Neural cell (in vitro differentiated cells): ENCODE measurements at regions not wholly inside any gene's neighbourhood (a gene's known extent, or its start where the extent isn't known, plus 50 kb on each side); places are given as distances from the start of the nearest gene placed in this dataset.

ENCODE experiments used
- H2AFZ ChIP-seq: fragments of 200-600, 300-800 bp; sonication (generic), shearing (Covaris generic); 2 replicates; pipeline ENCODE4 v1.6.0; 2014; ENCODE audit warnings: low read depth, mild to moderate bottlenecking, antibody characterized with exemption, low read length, moderate library complexity
- H3F3A ChIP-seq: fragments of 200-600 bp; shearing (Covaris generic); 2 replicates; pipeline ENCODE4 v1.6.1; 2016; ENCODE audit warnings: mild to moderate bottlenecking, moderate library complexity, mixed read lengths, antibody characterized with exemption, low read length; ENCODE audit not compliant: insufficient read depth, poor library complexity, severe bottlenecking
- H3K27ac ChIP-seq: fragments of 200-600, 300-800 bp; sonication (generic), shearing (Covaris generic); 2 replicates; pipeline ENCODE4 v1.5.1; 2014; ENCODE audit warnings: mild to moderate bottlenecking, low read length, moderate library complexity
- H3K27me3 ChIP-seq: fragments of 300-800, 200-600 bp; sonication (generic), shearing (Covaris generic); 2 replicates; pipeline ENCODE4 v1.6.0; 2014; ENCODE audit warnings: mild to moderate bottlenecking, low read depth, low read length, moderate library complexity; ENCODE audit not compliant: insufficient read depth
- H3K36me3 ChIP-seq: fragments of 300-800, 200-600 bp; sonication (generic), shearing (Covaris generic); 2 replicates; pipeline ENCODE4 v1.5.1; 2014; ENCODE audit warnings: mild to moderate bottlenecking, antibody characterized with exemption, low read length, moderate library complexity; ENCODE audit not compliant: insufficient read depth
- H3K4me2 ChIP-seq: fragments of 300-800, 200-600 bp; sonication (generic), shearing (Covaris generic); 2 replicates; pipeline ENCODE4 v1.6.0; 2014; ENCODE audit warnings: mild to moderate bottlenecking, low read length
- H3K4me3 ChIP-seq: fragments of 300-800, 200-600 bp; sonication (generic), shearing (Covaris generic); 2 replicates; pipeline ENCODE4 v1.5.1; 2014; ENCODE audit warnings: mild to moderate bottlenecking, low read length, moderate library complexity
- H3K79me2 ChIP-seq: fragments of 200-600 bp; shearing (Covaris generic); replicated peaks from 2 replicates; pipeline ENCODE4 v1.6.0; 2014; ENCODE audit warnings: mild to moderate bottlenecking, low read length, moderate library complexity; ENCODE audit not compliant: insufficient read depth
- H3K9ac ChIP-seq: fragments of 300-800, 200-600 bp; sonication (generic), shearing (Covaris generic); 2 replicates; pipeline ENCODE4 v1.6.1; 2016; ENCODE audit warnings: mild to moderate bottlenecking, low read length, mixed read lengths
- H3K9me2 ChIP-seq: fragments of 200-600 bp; shearing (Covaris generic); 2 replicates; pipeline ENCODE4 v1.6.1; 2016; ENCODE audit warnings: mild to moderate bottlenecking, low read length, mixed read lengths; ENCODE audit not compliant: insufficient read depth
- H3K9me3 ChIP-seq: fragments of 200-600, 300-800 bp; sonication (generic), shearing (Covaris generic); 2 replicates; pipeline ENCODE4 v1.6.1; 2016; ENCODE audit warnings: mild to moderate bottlenecking, mixed run types, low read length, moderate library complexity, mixed read lengths
- H4K20me1 ChIP-seq: fragments of 200-600 bp; shearing (Covaris generic); 2 replicates; pipeline ENCODE4 v1.6.1; 2016; ENCODE audit warnings: mild to moderate bottlenecking, mixed run types; ENCODE audit not compliant: insufficient read depth
- EP300 ChIP-seq: fragments of 450-650 bp; conservative IDR thresholded peaks from 2 replicates; pipeline ENCODE4 v1.6.1; 2014; ENCODE audit warnings: antibody characterized with exemption, mild to moderate bottlenecking, moderate library complexity; ENCODE audit not compliant: poor library complexity, severe bottlenecking
- EZH2 ChIP-seq: fragments of 200-600, 300-800 bp; shearing (Covaris generic), sonication (generic); IDR thresholded peaks from 2 replicates; pipeline ENCODE4 v1.6.1; 2014; ENCODE audit warnings: antibody characterized with exemption, low read length, borderline replicate concordance, mild to moderate bottlenecking; ENCODE audit not compliant: insufficient read depth, poor library complexity, severe bottlenecking
- MXI1 ChIP-seq: fragments of 450-650 bp; conservative IDR thresholded peaks from 2 replicates; pipeline ENCODE4 v1.6.1; 2014; ENCODE audit warnings: antibody characterized with exemption, mild to moderate bottlenecking; ENCODE audit not compliant: poor library complexity, severe bottlenecking
- POLR2AphosphoS5 ChIP-seq: IDR thresholded peaks from 2 replicates; pipeline ENCODE4 v1.6.1; 2012
- RAD21 ChIP-seq: fragments of 450-650 bp; conservative IDR thresholded peaks from 2 replicates; pipeline ENCODE4 v1.6.1; 2014; ENCODE audit warnings: antibody characterized with exemption, mild to moderate bottlenecking, moderate library complexity
- SMC3 ChIP-seq: fragments of 450-650 bp; conservative IDR thresholded peaks from 2 replicates; pipeline ENCODE4 v1.6.1; 2014; ENCODE audit warnings: antibody characterized with exemption, mild to moderate bottlenecking, moderate library complexity; ENCODE audit not compliant: poor library complexity
- TAF1 ChIP-seq: IDR thresholded peaks from 2 replicates; pipeline ENCODE4 v1.6.1; 2012; ENCODE audit warnings: low read depth
- TF ChIP-seq, protein P1 (sequence below): IDR thresholded peaks from 2 replicates; pipeline ENCODE4 v1.6.1; 2012; ENCODE audit warnings: borderline replicate concordance
- TF ChIP-seq, protein P2 (sequence below): fragments of 450-650 bp; IDR thresholded peaks from 2 replicates; pipeline ENCODE4 v1.5.1; 2014; ENCODE audit warnings: antibody characterized with exemption, mild to moderate bottlenecking, moderate library complexity; ENCODE audit not compliant: poor library complexity, severe bottlenecking

DNA sequence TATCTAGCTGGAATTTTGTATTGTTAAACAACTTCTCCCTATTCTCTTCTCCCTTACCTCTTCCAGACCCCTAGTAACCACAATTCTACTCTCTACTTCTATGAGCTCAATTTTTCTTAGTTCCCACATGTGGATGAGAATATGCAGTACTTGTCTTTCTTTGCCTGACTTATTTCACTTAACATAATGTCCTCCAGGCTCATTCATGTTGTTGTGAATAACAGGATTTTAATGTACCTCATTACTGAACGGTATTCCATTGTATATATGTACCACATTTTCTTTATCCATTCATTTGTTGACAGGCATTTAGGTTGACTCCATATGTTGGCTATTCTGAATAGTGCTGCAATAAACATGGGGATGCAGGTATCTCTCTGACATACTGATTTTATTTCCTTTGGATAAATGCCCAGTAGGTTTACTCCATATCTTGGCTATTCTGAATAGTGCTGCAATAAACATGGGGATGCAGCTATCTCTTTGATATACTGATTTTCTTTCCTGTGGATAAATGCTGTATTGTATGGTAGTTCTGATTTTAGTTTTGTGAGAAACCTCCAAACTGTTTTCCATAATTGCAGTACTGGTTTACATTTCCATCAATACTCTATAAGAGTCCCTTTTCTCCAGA lies 116.0 kb upstream of the INHBA start:
- no peaks in the 10 kb centered on the region for H3K79me2 ChIP-seq
- H3K9me2 ChIP-seq = no peaks in the 10 kb centered on the region
- no peak overlapping the region for H3K4me2 ChIP-seq
- no peaks in the 10 kb centered on the region for H3K36me3 ChIP-seq
- no peak overlapping the region for H3K9ac ChIP-seq
- no peaks in the 10 kb centered on the region for H3K9me3 ChIP-seq
- no peak overlapping the region for H3K4me3 ChIP-seq
- no peaks in the 10 kb centered on the region for H3F3A ChIP-seq
- H2AFZ ChIP-seq = no peak overlapping the region
- TF ChIP-seq, protein P1, sequence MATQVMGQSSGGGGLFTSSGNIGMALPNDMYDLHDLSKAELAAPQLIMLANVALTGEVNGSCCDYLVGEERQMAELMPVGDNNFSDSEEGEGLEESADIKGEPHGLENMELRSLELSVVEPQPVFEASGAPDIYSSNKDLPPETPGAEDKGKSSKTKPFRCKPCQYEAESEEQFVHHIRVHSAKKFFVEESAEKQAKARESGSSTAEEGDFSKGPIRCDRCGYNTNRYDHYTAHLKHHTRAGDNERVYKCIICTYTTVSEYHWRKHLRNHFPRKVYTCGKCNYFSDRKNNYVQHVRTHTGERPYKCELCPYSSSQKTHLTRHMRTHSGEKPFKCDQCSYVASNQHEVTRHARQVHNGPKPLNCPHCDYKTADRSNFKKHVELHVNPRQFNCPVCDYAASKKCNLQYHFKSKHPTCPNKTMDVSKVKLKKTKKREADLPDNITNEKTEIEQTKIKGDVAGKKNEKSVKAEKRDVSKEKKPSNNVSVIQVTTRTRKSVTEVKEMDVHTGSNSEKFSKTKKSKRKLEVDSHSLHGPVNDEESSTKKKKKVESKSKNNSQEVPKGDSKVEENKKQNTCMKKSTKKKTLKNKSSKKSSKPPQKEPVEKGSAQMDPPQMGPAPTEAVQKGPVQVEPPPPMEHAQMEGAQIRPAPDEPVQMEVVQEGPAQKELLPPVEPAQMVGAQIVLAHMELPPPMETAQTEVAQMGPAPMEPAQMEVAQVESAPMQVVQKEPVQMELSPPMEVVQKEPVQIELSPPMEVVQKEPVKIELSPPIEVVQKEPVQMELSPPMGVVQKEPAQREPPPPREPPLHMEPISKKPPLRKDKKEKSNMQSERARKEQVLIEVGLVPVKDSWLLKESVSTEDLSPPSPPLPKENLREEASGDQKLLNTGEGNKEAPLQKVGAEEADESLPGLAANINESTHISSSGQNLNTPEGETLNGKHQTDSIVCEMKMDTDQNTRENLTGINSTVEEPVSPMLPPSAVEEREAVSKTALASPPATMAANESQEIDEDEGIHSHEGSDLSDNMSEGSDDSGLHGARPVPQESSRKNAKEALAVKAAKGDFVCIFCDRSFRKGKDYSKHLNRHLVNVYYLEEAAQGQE = no peak
- no peak for TF ChIP-seq SMC3
- TF ChIP-seq, protein P2, sequence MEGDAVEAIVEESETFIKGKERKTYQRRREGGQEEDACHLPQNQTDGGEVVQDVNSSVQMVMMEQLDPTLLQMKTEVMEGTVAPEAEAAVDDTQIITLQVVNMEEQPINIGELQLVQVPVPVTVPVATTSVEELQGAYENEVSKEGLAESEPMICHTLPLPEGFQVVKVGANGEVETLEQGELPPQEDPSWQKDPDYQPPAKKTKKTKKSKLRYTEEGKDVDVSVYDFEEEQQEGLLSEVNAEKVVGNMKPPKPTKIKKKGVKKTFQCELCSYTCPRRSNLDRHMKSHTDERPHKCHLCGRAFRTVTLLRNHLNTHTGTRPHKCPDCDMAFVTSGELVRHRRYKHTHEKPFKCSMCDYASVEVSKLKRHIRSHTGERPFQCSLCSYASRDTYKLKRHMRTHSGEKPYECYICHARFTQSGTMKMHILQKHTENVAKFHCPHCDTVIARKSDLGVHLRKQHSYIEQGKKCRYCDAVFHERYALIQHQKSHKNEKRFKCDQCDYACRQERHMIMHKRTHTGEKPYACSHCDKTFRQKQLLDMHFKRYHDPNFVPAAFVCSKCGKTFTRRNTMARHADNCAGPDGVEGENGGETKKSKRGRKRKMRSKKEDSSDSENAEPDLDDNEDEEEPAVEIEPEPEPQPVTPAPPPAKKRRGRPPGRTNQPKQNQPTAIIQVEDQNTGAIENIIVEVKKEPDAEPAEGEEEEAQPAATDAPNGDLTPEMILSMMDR = no peak
- TF ChIP-seq EZH2 = no peak
- no peak for TF ChIP-seq EP300
- no peak for TF ChIP-seq MXI1
- no peak for TF ChIP-seq TAF1
- no peak overlapping the region for H3K27ac ChIP-seq
- H3K27me3 ChIP-seq = no peaks in the 10 kb centered on the region
- no peaks in the 10 kb centered on the region for H4K20me1 ChIP-seq

DNA sequence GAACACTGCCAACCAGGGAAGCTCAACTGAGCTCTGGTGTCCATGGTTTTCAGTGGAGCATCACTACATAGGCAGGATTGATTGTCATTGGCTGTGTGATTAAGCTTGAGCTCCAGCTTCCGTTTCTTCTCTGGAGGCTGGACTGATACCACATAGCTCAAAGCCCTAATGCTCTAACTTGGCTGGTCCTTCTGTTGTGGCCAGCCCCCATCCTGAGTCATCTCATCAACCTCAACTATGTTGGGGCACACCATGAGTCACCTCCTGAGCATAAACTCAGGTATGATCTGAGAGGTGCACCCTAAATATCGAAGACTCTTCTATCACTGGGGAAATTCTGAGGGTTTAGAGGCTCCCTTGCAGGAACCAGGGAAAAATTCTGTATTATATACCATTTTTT lies 114.5 kb upstream of the INHBA start:
- Histone ChIP-seq H3K9me2 (no peaks in the 10 kb centered on the region), H3K27ac (no peak overlapping the region), H3K27me3 (no peaks in the 10 kb centered on the region), H3K4me2 (no peak overlapping the region), H3K36me3 (no peaks in the 10 kb centered on the region), H2AFZ (no peak overlapping the region), H3K9ac (no peak overlapping the region), H3F3A (no peaks in the 10 kb centered on the region), H3K9me3 (no peaks in the 10 kb centered on the region), H3K79me2 (no peaks in the 10 kb centered on the region), H3K4me3 (no peak overlapping the region), H4K20me1 (no peaks in the 10 kb centered on the region)
- TF ChIP-seq TAF1 (no peak), EP300 (no peak), POLR2AphosphoS5 (no peak), SMC3 (no peak), MXI1 (no peak), EZH2 (no peak), RAD21 (no peak)
- TF ChIP-seq, protein P1 = no peak
- TF ChIP-seq, protein P2 = no peak
